RWPE2 (cell line): ENCODE measurements at regions not wholly inside any gene's neighbourhood (a gene's known extent, or its start where the extent isn't known, plus 50 kb on each side); places are given as distances from the start of the nearest gene placed in this dataset.

Experiments used
- ATAC-seq: fragments of 200-7000 bp; cut with Tn5 transposase; 3 replicates; pipeline ENCODE4 v1.9.1; 2021; ENCODE audit warnings: low read depth
- DNase-seq: peaks from one replicate; pipeline ENCODE4 v3.0.0-alpha.2; 2020; ENCODE audit warnings: low spot score
- H3K27ac ChIP-seq: fragments of 450-650 bp; 2 replicates; pipeline ENCODE4 v1.5.1; 2017; ENCODE audit warnings: mild to moderate bottlenecking; ENCODE audit not compliant: poor library complexity, severe bottlenecking
- H3K27me3 ChIP-seq: fragments of 250-450 bp; sonication (Bioruptor Pico); 2 replicates; pipeline ENCODE4 v1.5.1; 2021; ENCODE audit warnings: mild to moderate bottlenecking, moderate library complexity; ENCODE audit not compliant: insufficient read depth, poor library complexity, severe bottlenecking
- H3K36me3 ChIP-seq: fragments of 250-450 bp; sonication (Bioruptor Pico); 2 replicates; pipeline ENCODE4 v1.5.1; 2020; ENCODE audit warnings: low read depth, mild to moderate bottlenecking, moderate library complexity
- H3K4me1 ChIP-seq: fragments of 250-450 bp; sonication (Bioruptor Pico); 2 replicates; pipeline ENCODE4 v1.5.1; 2021; ENCODE audit warnings: mild to moderate bottlenecking, moderate library complexity; ENCODE audit not compliant: insufficient read depth, poor library complexity, severe bottlenecking
- H3K4me3 ChIP-seq: fragments of 250-450 bp; sonication (Bioruptor Pico); 2 replicates; pipeline ENCODE4 v1.5.1; 2021; ENCODE audit warnings: mild to moderate bottlenecking, moderate library complexity; ENCODE audit not compliant: severe bottlenecking
- H3K9me3 ChIP-seq: fragments of 250-450 bp; sonication (Bioruptor Pico); 2 replicates; pipeline ENCODE4 v1.5.1; 2021; ENCODE audit warnings: mild to moderate bottlenecking, moderate library complexity; ENCODE audit not compliant: severe bottlenecking
- CTCF ChIP-seq: fragments of 450-650 bp; IDR thresholded peaks from one replicate; pipeline ENCODE4 v1.5.1; 2017; ENCODE audit warnings: mild to moderate bottlenecking, moderate library complexity; ENCODE audit not compliant: poor library complexity, severe bottlenecking

- TF ChIP-seq CTCF: no peak
- H3K27ac ChIP-seq: no peak overlapping the region
- H3K27me3 ChIP-seq: no peaks in the 10 kb centered on the region
- H3K4me3 ChIP-seq: no peak overlapping the region
- no peaks in the 10 kb centered on the region for H3K36me3 ChIP-seq
- H3K9me3 ChIP-seq: no peaks in the 10 kb centered on the region
- no peaks in the 10 kb centered on the region for H3K4me1 ChIP-seq
- no peak for ATAC-seq
- DNase-seq: no peak
These were observed 125.6 kb upstream of the NFIB start for GRCh38 chr9:14439555-14439954.

- TF ChIP-seq CTCF: no peak
- DNase-seq: no peak
These were observed 124.5 kb upstream of the NFIB start for GRCh38 chr9:14438232-14439021.

GRCh38 chr9:14437354-14438231, 123.7 kb upstream of the NFIB start:
- no peak overlapping the region for H3K27ac ChIP-seq
- H3K27me3 ChIP-seq: no peaks in the 10 kb centered on the region
- ATAC-seq (peak; percentile 22; the same call in 2 of the 3 replicates), DNase-seq (no peak)
- H3K4me1 ChIP-seq: peaks cover 11% of the 10 kb centered on the region
- H3K36me3 ChIP-seq: no peaks in the 10 kb centered on the region
- H3K9me3 ChIP-seq: no peaks in the 10 kb centered on the region
- no peak overlapping the region for H3K4me3 ChIP-seq
- no peak for TF ChIP-seq CTCF

More at GRCh38 chr9:14438232-14439021, 124.5 kb upstream of the NFIB start:
- Histone ChIP-seq H3K27me3 (no peaks in the 10 kb centered on the region), H3K4me1 (peaks cover 3% of the 10 kb centered on the region), H3K9me3 (no peaks in the 10 kb centered on the region), H3K36me3 (no peaks in the 10 kb centered on the region), H3K4me3 (no peak overlapping the region), H3K27ac (no peak overlapping the region)
- no peak for ATAC-seq

- Histone ChIP-seq H3K27me3 (no peaks in the 10 kb centered on the region), H3K4me3 (no peak overlapping the region), H3K4me1 (peaks cover 11% of the 10 kb centered on the region), H3K27ac (no peak overlapping the region), H3K36me3 (no peaks in the 10 kb centered on the region), H3K9me3 (no peaks in the 10 kb centered on the region)
- ATAC-seq (no peak), DNase-seq (no peak)
- no peak for TF ChIP-seq CTCF
These were observed 121.9 kb upstream of the NFIB start for GRCh38 chr9:14435871-14436270.
